Right renal cortex interstitium (tissue), 3 donors: ENCODE measurements at regions not wholly inside any gene's neighbourhood (a gene's known extent, or its start where the extent isn't known, plus 50 kb on each side); places are given as distances from the start of the nearest gene placed in this dataset.

ENCODE experiments used
- DNase-seq, 3 donors: peaks; one replicate each; pipeline ENCODE4 v3.0.0-alpha.2; 2013; ENCODE audit warnings: low read depth in 3 of 3, low spot score in 2 of 3

GRCh38 chr15:95653361-95653805 lies 677.1 kb upstream of the NR2F2 start:
- DNase-seq, result no peak

GRCh38 chr15:95655089-95655607 lies 675.4 kb upstream of the NR2F2 start:
- no peak for DNase-seq

DNA sequence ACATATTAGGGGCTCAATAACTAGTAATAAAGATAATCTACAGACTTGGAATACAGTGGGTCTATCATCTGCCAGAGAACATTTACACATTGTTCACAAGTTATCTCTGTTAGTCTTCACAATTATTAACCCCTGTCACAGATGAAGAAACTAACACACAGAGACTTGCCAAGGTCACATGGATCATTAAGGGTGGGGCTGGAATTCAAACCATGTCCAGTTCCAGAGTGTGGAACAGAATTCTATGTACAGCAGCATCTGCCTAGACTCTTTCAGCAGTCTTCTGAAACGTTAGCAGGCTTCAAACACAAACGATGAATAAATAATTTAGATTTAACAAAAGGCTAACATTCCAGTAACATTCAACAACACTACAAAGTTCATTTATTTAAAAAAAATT lies 673.9 kb upstream of the NR2F2 start:
- DNase-seq, result no peak

GRCh38 chr15:95658799-95659198 lies 671.7 kb upstream of the NR2F2 start:
- DNase-seq, result no peak

GRCh38 chr15:95659656-95660055 lies 670.8 kb upstream of the NR2F2 start:
- DNase-seq, result no peak

GRCh38 chr15:95662638-95663037 lies 667.9 kb upstream of the NR2F2 start:
- no peak for DNase-seq

DNA sequence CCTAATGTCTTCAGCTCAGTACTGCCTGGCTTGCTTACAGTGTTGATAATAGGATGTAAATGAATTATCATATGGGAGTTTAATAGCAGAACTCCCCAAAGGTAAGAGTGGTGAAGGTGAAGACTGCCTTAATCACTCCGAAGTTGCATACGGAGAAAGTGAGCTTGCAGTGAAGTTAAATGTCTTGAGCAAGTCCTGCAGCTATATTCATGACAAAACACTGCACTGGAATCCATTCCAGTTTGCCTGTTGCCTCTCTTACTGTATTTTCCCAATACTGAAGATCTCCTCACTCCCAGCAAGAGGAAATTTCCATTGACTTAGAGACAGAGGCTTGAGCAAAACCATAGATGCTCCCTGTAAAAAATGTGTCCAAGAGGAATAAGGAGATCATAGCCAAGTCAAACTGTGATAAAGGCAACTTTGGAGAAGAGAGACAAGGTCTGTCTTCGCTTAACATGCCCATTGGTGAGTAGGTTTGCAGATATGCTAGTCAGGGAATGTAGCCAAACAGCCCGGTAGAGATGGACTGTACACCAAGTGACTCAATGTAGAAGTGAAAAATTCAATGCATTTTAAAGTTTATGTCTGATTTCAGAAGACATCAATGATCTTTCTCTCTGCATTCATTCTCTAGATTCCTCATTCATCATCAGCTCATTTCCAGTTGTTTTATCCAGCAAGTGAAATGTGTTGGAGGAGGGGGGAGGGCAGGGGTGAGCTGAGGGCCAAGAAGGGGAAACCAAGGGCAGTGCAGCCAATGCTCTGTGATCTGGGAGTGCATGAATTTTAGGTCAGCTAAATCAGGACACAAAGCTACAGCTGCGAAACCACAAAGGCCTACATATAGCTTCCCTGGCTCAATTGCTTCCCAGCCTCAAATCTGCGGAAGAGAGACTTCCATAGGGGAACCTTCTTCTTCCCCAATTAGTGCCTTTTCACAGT lies 667.1 kb upstream of the NR2F2 start:
- no peak for DNase-seq

DNA sequence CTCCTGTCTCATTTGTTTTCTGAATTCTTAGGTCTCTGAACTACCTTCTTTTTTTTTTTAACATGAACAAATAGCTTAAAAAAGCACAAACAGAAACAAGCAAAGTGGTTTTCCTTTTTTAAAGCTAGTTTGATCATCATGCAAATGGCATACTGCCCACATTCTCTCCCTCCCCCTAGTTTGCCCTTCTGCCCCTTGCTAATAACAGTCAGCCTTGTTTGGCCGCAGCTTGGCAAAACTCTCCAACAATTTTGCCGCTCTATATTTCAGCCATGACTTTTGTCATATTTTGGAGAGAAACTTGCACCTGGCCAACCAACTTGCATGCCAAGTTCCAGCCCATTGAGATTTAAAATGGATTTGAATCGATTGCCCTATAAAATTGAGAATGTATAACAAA lies 666.0 kb upstream of the NR2F2 start:
- DNase-seq, result no peak

- DNase-seq, result no peak
These were observed 661.2 kb upstream of the NR2F2 start for GRCh38 chr15:95669146-95669922.

DNA sequence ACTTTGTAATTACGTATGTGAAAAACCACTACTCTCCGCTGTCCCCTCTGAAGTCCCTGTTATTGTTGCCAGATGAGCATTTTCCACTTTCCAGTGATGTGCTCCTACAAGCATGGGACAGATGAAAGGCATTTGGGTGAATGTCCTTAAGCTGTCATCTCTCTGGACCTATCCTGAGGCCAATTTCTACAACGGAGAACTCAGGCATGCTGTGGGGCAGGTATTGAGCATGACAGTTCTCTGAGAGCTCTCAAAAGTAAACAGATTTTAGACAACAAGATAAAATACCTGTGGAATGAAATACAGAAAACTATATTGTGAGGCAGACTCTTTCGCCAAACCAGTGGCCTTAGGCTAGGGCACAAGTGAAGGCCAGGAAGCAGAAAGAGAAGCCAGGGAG lies 656.5 kb upstream of the NR2F2 start:
- DNase-seq, result no peak

DNA sequence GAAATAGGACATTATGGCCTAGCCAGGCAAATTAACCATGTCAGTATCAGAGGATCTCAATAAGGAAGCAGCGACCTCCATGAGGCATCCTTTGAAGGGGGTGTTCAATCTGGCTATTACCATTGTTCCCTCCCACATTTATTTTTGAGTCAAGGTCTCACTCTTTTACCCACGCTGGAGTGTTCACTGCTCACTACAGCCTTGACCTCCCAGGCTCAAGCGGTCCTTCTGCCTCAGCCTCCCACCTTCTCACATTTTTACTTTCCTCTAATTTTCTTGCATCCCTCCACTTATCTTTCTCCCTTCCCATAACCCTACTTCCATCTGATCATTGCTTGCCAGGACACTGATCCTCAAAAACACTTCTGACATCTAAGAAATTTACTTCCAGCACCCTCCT lies 654.0 kb upstream of the NR2F2 start:
- DNase-seq, result no peak

- DNase-seq, result no peak
These were observed 650.5 kb upstream of the NR2F2 start for GRCh38 chr15:95679847-95680582.

GRCh38 chr15:95680728-95681127 lies 649.8 kb upstream of the NR2F2 start:
- DNase-seq, result no peak

DNA sequence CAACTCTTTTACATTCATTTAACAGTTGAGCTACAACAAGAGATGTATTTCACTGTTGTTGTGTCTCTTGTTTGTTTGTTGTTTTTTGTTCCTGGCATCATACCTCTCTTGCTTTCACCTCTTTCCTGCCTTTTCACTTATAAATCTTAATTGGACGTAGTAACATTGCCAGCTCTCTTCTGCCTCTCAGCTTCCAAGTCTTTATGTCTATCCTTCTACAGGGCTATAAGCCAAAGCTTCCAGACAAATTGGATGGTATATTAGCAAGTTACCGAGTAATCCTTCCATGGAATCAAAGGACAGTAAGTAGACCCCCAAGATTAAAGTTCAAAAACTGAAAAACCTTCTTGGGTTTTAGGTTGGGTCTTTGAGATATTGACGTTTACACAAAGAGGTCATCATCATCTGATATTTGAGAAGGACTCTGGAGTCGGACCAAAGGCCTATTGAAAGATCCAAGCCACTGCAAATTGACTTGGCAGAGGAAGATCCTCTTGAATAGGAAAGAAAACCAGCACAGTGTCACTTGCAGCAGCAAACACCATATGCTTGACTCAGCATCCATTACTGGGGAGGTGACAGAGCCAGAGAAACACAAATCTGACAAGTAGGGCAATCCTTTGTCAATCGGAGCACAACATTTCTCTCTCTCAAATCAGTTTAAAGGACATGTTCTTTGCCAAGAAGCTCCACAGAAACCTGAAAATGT lies 648.5 kb upstream of the NR2F2 start:
- DNase-seq, result no peak

GRCh38 chr15:95684126-95684525 lies 646.4 kb upstream of the NR2F2 start:
- DNase-seq, result no peak

- DNase-seq, result no peak
These were observed 645.8 kb upstream of the NR2F2 start for GRCh38 chr15:95684693-95685115.

GRCh38 chr15:95687061-95687460 lies 643.4 kb upstream of the NR2F2 start:
- DNase-seq, result no peak

DNA sequence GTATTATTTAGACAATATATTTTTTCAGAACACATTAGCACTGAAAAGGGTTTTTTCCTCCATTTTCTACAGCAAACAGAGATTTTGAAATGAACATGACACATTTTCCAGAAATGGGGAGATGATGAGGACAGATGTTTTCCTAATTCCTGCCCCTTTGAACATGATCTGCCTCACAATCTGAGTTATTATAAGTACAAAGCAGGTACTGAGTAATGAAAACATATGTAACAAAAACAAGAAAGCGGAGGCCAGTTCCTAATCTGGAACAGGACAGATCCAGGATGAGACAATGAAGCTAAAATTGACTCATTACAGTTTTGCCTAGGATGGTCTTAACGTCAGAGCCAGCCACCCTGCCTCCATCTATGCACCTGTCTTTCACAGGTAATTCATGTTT lies 642.8 kb upstream of the NR2F2 start:
- no peak for DNase-seq

DNA sequence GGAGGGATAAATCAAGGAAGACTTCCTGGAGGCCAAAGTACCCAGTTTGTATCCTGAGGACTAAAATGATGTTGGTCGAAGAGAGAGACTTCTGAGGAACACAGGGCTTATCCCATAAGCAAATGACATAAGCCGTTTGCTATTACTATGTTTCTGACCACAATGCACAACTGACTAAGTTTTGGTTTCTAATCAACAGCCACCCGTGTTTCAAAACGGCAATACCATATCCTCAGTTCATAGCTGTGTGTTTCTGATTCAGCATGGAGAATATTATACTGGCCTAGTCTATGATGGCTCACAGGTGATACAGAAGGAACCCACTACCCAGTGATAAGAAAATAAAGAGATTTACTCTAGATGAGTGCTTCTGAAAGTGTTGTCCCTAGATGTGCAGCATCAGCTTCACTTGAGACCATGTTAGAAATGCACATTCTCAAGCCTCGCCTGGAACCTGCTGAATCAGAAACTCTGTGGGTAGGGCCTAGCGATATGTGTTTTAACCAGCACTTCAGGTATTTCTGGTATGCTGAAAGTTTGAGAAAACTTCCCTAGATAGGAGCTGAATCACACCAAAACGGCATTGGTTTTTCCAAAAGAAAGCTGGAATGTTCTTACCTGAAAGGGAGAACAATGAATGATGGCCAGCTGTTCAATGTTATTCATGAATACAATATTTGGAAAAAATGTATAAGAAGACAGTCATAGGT lies 639.7 kb upstream of the NR2F2 start:
- DNase-seq, result no peak

DNA sequence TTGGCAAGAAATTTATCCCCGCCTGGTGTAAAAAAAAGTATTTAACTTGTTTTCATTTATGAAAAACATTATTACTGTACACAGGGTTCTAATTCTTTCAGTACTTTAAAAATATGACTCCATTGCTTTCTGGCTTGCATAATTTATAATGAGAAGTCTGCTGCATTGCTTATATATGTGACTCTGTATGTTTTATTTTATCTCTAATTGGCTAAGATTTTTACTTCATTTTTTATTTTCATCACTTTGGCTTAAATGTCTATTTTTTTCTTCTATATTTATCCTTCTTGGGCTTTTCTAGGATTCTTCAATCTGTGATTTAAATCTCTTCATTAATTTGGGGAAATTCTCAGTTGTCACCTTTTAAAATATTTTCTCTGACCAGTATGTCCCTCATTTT lies 636.6 kb upstream of the NR2F2 start:
- no peak for DNase-seq
